A172 (cell line): ENCODE measurements at regions not wholly inside any gene's neighbourhood (a gene's known extent, or its start where the extent isn't known, plus 50 kb on each side); places are given as distances from the start of the nearest gene placed in this dataset.
"Not testable (repeated sequence)": the region's sequence is repeated elsewhere in the genome, so short reads cannot be mapped to it uniquely, and the experiment has no call there.

Experiments used
- DNase-seq: peaks from one replicate; pipeline ENCODE4 v3.0.0-alpha.2; 2015; ENCODE audit warnings: low spot score

DNA sequence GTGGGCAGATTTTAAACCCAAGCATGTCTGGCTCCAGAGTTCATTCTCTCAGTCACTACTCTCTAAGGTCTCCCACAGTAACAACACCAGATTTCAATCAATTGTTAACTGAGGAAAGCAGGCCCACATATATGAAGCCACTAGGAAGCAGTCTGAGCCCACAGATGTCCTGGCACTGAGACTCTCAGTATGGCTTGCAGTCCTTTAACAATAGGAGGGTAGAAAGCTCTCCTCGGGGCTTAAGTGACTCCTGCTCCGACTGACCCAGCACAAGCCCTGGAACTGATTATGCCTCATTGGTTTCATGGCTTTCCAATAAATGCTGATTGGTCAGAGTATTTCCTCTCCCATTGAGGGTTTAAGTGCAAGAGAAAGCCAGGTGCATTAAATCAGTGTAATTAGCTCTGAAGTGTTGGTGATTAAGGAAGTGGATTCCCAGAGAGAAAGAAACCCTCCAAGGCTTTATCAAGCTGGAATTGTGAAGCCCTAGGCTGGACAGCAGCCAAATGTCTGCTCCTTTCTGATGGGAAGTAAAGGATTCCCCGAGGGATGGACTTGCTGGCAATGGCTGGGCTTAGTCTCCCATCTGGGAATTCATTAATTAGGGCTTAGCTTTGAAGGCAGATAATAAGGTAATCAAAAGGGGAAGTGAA lies 76.6 kb upstream of the PROKR2 start:
- DNase-seq = no peak

DNA sequence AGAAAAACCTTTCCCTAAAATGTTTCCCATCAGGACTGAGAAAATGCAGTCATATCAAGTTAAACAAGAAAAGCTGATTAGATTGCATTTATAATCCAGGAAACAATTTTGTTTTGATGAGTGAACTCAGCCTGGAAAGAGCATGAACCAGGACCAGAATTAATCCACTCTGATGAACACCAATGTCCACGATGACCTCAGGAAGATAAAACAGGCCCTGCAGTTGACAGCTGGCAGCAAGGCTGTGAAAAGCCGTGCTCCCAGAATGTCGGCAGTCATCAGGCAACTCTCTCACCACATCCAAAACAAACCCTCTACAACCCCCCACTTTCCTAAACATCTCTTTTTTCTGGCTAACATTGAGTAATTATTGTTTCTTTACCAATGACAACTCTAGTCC lies 74.0 kb upstream of the PROKR2 start:
- no peak for DNase-seq

DNA sequence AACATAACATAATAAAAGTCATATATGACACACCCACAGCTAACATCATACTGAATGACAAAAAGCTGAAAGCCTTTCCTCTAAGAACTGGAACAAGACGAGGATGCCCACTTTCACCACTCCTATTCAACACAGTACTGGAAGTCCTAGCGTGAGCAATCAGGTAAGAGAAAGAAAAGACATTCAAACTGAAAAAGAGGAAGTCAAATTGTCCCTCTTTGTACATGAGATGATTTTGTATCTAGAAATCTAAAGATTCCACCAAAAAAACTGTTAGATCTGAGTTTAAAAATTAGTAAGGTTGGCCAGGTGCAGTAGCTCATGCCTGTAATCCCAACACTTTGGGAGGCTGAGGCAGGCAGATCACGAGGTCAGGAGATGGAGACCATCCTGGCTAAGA lies 70.1 kb upstream of the PROKR2 start:
- DNase-seq = not testable (repeated sequence)

DNA sequence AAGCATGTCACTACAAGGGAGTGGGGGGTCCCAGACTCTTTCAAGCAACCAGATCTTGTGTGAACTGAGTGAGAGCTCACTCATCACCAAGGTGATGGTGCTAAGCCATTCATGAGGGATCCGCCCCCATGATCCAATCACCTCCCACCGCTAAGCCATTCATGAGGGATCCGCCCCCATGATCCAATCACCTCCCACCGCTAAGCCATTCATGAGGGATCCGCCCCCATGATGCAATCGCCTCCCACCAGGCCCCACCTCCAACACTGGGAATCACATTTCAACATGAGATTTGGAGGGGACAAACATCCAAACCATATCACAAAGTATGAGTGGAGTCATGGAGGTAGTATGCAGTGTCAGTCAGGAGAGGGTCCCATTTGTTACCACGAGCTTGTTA lies 64.8 kb upstream of the PROKR2 start:
- not testable (repeated sequence) for DNase-seq

DNA sequence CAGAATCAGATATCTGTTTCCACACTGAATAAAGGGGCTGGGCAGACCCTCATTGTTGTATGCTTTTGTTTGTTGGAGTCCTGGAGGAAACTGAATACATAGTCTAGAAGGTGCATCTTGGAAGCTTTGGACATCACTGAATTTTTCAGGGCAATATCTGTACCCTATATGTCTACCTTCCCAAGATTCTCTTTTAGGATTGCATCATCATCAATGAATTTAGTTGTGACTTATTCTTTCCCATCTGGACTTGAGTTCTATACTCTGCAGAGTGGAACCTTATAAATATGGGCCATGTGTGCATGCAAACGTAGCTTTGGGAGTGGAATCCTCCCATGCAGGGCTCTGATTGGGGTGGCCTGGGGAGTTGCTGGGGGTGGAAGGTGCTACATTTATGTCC lies 60.7 kb upstream of the PROKR2 start:
- no peak for DNase-seq

DNA sequence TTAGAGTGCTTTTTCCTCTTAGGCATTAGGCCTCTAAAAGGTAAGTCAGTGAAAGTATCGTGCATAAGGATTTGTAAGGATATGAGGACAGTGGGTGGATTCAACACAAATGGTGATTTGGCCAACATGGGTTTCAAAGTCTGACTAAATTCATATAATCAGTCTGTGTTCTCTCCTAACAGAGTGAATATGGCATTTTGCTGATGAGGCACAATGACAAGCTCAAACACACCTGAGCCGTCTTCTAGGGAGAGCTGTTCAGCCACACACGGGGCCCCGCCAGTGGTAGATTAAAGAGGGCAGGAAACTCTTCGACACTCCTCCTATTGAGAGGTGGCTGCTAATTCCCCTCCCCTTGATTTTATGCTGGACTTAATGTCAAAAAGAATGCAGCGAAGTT lies 59.5 kb upstream of the PROKR2 start:
- no peak for DNase-seq

DNA sequence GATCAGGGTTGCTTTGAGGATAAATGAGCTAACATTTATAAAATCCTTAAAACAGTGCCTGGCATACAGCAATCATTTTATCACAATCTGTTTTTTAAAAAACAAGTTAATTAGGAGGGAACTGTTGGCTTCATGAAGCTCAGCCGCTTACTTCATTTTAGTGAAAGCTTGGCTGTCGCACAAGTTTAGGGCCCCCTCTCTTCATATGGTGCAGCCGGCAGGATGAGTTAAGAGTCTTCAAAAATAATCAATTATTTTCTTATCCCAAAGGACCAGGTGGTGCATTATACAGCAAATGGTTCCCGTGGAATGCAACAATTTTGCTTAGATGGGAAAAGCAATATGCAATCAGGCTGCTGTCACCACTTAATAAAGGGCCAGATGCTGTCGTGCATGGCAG lies 57.4 kb upstream of the PROKR2 start:
- no peak for DNase-seq

DNA sequence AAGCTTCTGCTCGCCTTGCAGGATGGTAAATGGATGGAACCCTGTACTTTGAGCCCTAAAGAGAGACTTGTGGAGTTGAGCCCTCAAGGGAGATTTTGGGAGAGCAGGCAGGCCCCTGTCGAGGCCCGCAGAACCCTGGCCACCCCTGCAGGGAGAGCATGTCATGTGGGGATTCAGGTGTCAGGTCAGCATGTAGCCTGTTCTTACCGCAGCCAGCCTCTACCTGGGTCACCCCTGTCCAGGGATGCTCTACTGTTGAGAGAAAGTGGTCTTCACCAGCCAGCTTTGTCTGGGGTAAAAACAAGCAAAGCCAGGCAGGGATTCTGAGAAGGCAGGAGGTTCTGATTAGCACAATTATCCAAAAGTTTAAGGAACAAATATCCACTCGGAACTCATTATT lies 55.6 kb upstream of the PROKR2 start:
- no peak for DNase-seq

DNA sequence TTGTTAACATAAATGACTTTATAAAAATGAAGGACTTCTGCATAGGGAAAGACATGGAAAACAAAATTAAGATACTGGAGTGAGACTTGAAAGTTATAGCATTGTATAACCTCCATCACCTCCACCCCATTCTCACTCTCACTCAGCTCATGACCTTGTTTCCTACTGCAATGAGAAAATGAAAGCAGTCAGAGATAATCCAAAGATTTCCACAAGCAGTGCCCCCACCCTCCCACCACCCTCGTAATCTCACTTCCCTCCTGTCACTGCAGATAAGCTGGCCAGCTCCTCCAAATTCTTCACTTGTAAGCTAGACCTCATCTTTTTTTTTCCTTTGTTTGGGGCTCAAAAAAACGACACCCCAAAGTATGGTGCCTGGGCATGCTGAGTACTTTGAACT lies 52.9 kb upstream of the PROKR2 start:
- DNase-seq = no peak
